NT2/D1 (cell line): ENCODE measurements at regions not wholly inside any gene's neighbourhood (a gene's known extent, or its start where the extent isn't known, plus 50 kb on each side); places are given as distances from the start of the nearest gene placed in this dataset.

Source experiments
- YY1 ChIP-seq: IDR thresholded peaks from 2 replicates; pipeline ENCODE4 v1.6.1; 2011; ENCODE audit not compliant: insufficient read length, insufficient read depth
- ZNF274 ChIP-seq: IDR thresholded peaks from 2 replicates; pipeline ENCODE4 v1.6.1; 2011; ENCODE audit warnings: mild to moderate bottlenecking, low read depth, low read length

- no peak for TF ChIP-seq ZNF274
- TF ChIP-seq YY1, result no peak
Measured at GRCh38 chr11:122246874-122247273, 130.9 kb upstream of the BLID start.
